ENCODE measurements at regions not wholly inside any gene's neighbourhood (a gene's known extent, or its start where the extent isn't known, plus 50 kb on each side); places are given as distances from the start of the nearest gene placed in this dataset.

DNA sequence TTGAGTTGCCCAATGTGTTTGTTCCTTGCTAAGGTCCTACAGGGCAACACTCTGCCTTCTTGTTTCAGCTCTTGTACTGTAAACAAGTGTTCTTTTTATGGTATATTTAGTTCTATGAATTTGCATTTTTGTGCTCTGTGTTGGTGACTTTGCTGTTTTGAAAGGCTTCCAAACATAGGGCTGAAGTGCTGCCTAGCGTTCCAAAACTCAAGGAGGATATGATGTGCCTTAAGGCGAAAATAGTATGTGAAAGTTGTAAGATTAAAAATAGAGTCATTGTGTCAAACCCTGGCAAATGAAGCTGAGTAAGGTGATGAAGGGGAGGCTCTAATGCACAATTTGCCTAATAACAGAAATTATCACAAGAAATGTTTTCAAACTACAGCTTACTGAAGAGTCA is 372.7 kb upstream of the TOM1L1 start:
- TF ChIP-seq POLR2A (IDR thresholded peaks at IDR 0.05) (no peak), CTCF (IDR thresholded peaks at IDR 0.05) (no peak)

Data from esophagus squamous epithelium (tissue), 4 donors.